ENCODE measurements at regions not wholly inside any gene's neighbourhood (a gene's known extent, or its start where the extent isn't known, plus 50 kb on each side); places are given as distances from the start of the nearest gene placed in this dataset.

GRCh38 chr6:145148776-145149175 is 586.5 kb downstream of the EPM2A start:
- H2AFZ ChIP-seq (ENCODE audit: low read depth): no peak overlapping the region; the same call in 1 of the 2 replicates
- no peaks in the 10 kb centered on the region for H3K27me3 ChIP-seq (ENCODE audit: insufficient read depth, low read depth)
- no peaks in the 10 kb centered on the region for H3K79me2 ChIP-seq (ENCODE audit: insufficient read depth, low read depth)
- H3K9ac ChIP-seq: no peak overlapping the region
- 0 out of 2 replicates have a peak overlapping the region, but pooled peaks have one; percentile 57 for H3K27ac ChIP-seq
- peak overlapping the region; percentile 49 for H3K4me2 ChIP-seq
- H3K36me3 ChIP-seq (ENCODE audit: insufficient read depth): no peaks in the 10 kb centered on the region
- no peaks in the 10 kb centered on the region for H4K20me1 ChIP-seq (ENCODE audit: insufficient read depth)
- TF ChIP-seq, protein P1, sequence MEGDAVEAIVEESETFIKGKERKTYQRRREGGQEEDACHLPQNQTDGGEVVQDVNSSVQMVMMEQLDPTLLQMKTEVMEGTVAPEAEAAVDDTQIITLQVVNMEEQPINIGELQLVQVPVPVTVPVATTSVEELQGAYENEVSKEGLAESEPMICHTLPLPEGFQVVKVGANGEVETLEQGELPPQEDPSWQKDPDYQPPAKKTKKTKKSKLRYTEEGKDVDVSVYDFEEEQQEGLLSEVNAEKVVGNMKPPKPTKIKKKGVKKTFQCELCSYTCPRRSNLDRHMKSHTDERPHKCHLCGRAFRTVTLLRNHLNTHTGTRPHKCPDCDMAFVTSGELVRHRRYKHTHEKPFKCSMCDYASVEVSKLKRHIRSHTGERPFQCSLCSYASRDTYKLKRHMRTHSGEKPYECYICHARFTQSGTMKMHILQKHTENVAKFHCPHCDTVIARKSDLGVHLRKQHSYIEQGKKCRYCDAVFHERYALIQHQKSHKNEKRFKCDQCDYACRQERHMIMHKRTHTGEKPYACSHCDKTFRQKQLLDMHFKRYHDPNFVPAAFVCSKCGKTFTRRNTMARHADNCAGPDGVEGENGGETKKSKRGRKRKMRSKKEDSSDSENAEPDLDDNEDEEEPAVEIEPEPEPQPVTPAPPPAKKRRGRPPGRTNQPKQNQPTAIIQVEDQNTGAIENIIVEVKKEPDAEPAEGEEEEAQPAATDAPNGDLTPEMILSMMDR (conservative IDR thresholded peaks at IDR 0.05; ENCODE audit: low read depth, low read length): no peak
- peaks cover 24% of the 10 kb centered on the region for H3K4me1 ChIP-seq (ENCODE audit: low read depth, poor library complexity, severe bottlenecking)
- no peak overlapping the region for H3K4me3 ChIP-seq (IDR thresholded peaks at IDR 0.05; ENCODE audit: insufficient read depth, low read depth, low read length)

- peaks cover 24% of the 10 kb centered on the region for H3K4me1 ChIP-seq (ENCODE audit: low read depth, poor library complexity, severe bottlenecking)
- TF ChIP-seq, protein P1 (conservative IDR thresholded peaks at IDR 0.05; ENCODE audit: low read depth, low read length): no peak
- H3K27me3 ChIP-seq (ENCODE audit: insufficient read depth, low read depth): no peaks in the 10 kb centered on the region
- H4K20me1 ChIP-seq (ENCODE audit: insufficient read depth): no peaks in the 10 kb centered on the region
- no peak overlapping the region for H3K4me2 ChIP-seq
- H3K4me3 ChIP-seq (IDR thresholded peaks at IDR 0.05; ENCODE audit: insufficient read depth, low read depth, low read length): no peak overlapping the region
- no peak overlapping the region for H3K9ac ChIP-seq
- no peaks in the 10 kb centered on the region for H3K79me2 ChIP-seq (ENCODE audit: insufficient read depth, low read depth)
- no peak overlapping the region for H3K27ac ChIP-seq
- H3K36me3 ChIP-seq (ENCODE audit: insufficient read depth): no peaks in the 10 kb centered on the region
- no peak overlapping the region for H2AFZ ChIP-seq (ENCODE audit: low read depth)
These were observed 583.7 kb downstream of the EPM2A start for GRCh38 chr6:145151624-145152023.

DNA sequence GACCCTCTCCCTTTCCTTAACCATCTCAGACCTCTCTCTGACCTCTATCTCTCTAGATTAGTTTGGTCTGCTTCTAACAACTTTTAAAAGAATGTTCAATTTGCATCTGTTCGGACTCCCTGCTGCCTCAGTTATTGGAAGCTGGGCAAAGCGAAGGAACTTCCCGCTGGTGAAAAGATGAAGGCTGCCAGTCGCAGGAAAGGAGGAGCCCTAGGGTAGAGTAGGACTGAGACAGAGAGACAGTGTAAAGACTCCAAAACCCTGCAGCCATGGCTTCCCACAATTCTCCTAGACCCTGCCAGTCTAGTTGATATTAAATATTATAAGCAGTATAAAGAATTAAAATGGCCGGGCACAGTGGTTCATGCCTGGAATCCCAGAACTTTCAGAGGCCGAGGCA is 581.8 kb downstream of the EPM2A start:
- Histone ChIP-seq H4K20me1 (ENCODE audit: insufficient read depth) (no peaks in the 10 kb centered on the region), H3K4me1 (ENCODE audit: low read depth, poor library complexity, severe bottlenecking) (peaks cover 8% of the 10 kb centered on the region), H3K27me3 (ENCODE audit: insufficient read depth, low read depth) (no peaks in the 10 kb centered on the region), H3K36me3 (ENCODE audit: insufficient read depth) (no peaks in the 10 kb centered on the region), H3K79me2 (ENCODE audit: insufficient read depth, low read depth) (no peaks in the 10 kb centered on the region), H2AFZ (ENCODE audit: low read depth) (no peak overlapping the region), H3K4me2 (no peak overlapping the region), H3K27ac (no peak overlapping the region), H3K9ac (no peak overlapping the region), H3K4me3 (IDR thresholded peaks at IDR 0.05; ENCODE audit: insufficient read depth, low read depth, low read length) (no peak overlapping the region)
- TF ChIP-seq, protein P1 (conservative IDR thresholded peaks at IDR 0.05; ENCODE audit: low read depth, low read length): no peak

- Histone ChIP-seq H3K36me3 (ENCODE audit: insufficient read depth) (no peaks in the 10 kb centered on the region), H2AFZ (ENCODE audit: low read depth) (no peak overlapping the region), H3K4me2 (no peak overlapping the region), H3K27ac (no peak overlapping the region), H3K27me3 (ENCODE audit: insufficient read depth, low read depth) (no peaks in the 10 kb centered on the region), H3K9ac (no peak overlapping the region), H3K4me1 (ENCODE audit: low read depth, poor library complexity, severe bottlenecking) (no peaks in the 10 kb centered on the region), H3K79me2 (ENCODE audit: insufficient read depth, low read depth) (no peaks in the 10 kb centered on the region), H4K20me1 (ENCODE audit: insufficient read depth) (no peaks in the 10 kb centered on the region), H3K4me3 (IDR thresholded peaks at IDR 0.05; ENCODE audit: insufficient read depth, low read depth, low read length) (no peak overlapping the region)
- TF ChIP-seq, protein P1 (conservative IDR thresholded peaks at IDR 0.05; ENCODE audit: low read depth, low read length): no peak
These were observed 579.9 kb downstream of the EPM2A start for GRCh38 chr6:145155411-145155810.

Data from KMS-11 (cell line).